ENCODE measurements at regions not wholly inside any gene's neighbourhood (a gene's known extent, or its start where the extent isn't known, plus 50 kb on each side); places are given as distances from the start of the nearest gene placed in this dataset.

DNA sequence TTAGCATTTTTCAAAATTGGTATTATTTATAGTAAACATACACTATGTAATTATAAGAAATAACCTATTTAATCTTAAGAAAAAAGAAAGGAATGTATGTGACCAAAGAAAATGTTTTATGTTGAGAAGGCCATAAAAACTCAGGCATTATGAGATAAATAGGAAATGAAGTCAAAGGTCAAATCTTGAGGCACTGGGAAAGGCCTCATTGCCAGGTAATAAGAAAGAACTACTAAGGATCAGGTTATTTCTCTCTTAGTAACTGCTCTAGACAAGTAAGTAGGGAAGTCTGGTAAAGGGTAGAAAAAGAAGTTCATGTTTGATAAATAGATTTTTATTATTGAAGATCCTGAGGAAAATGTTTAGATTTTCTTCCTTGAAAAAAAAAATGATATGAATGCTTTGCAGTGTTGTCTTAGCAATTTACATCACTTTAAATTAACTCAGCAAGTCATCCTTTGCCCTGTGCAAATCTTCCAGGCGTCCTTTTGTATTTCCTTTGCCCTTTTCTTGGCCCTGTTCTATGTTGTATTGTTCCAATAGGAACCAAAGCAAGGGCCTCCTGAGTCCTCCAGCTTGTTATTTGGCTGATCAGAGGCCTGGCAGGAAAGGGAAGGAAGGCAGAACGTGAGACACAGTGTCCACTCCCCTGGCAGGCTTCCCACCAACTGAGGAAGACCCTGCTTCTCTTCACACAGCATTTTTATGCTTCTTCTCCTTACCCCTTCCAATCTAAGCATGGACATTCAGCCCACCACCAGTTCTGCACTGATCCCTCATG is 260.4 kb upstream of the MIR17HG start:
- intact Hi-C loops (cut with micrococcal nuclease) = no loop called here

DNA sequence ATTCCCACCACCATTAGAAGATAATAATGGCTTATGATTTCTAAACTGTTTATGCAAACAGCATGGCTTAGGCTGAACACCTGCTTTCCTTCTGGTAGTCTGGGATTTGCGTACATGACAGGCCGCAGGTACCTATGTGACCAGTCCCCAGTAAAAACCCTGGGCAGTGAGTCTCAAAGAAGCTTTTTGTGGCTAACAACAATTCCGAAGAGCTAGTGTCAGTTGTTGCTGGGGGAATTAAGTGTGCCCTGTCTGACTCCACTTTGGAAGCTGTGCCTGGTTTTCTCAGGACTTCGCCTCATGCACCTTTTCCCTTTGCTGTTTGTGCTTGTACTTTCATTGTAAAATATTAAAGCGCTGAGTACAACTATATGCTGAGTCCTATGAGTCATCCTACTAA is 250.2 kb upstream of the MIR17HG start:
- no peak overlapping the region for H3K4me2 ChIP-seq (ENCODE audit: low read length)
- H3K27me3 ChIP-seq (ENCODE audit: low read length) = peaks cover 14% of the 10 kb centered on the region
- no peaks in the 10 kb centered on the region for H3K9me3 ChIP-seq (ENCODE audit: low read length)
- no peaks in the 10 kb centered on the region for H3K4me1 ChIP-seq (ENCODE audit: insufficient read depth, low read length)
- POLR2A ChIA-PET (ENCODE audit: unreplicated experiment) = no interaction called here
- H4K20me1 ChIP-seq (ENCODE audit: low read length) = no peaks in the 10 kb centered on the region
- TF ChIP-seq EZH2 (IDR thresholded peaks at IDR 0.05; ENCODE audit: low read length, unreplicated experiment) (no peak), EZH2phosphoT487 (IDR thresholded peaks at IDR 0.05; ENCODE audit: borderline replicate concordance, low read length) (no peak)
- TF ChIP-seq, protein P1, sequence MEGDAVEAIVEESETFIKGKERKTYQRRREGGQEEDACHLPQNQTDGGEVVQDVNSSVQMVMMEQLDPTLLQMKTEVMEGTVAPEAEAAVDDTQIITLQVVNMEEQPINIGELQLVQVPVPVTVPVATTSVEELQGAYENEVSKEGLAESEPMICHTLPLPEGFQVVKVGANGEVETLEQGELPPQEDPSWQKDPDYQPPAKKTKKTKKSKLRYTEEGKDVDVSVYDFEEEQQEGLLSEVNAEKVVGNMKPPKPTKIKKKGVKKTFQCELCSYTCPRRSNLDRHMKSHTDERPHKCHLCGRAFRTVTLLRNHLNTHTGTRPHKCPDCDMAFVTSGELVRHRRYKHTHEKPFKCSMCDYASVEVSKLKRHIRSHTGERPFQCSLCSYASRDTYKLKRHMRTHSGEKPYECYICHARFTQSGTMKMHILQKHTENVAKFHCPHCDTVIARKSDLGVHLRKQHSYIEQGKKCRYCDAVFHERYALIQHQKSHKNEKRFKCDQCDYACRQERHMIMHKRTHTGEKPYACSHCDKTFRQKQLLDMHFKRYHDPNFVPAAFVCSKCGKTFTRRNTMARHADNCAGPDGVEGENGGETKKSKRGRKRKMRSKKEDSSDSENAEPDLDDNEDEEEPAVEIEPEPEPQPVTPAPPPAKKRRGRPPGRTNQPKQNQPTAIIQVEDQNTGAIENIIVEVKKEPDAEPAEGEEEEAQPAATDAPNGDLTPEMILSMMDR (conservative IDR thresholded peaks at IDR 0.05; ENCODE audit: low read depth, low read length) = no peak
- BruUV-seq (replicated peaks) = no TSS peak
- H3K36me3 ChIP-seq (ENCODE audit: low read depth, low read length) = no peaks in the 10 kb centered on the region
- H2AFZ ChIP-seq (ENCODE audit: low read length) = no peak overlapping the region
- CTCF ChIA-PET = no interaction called here
- H3K79me2 ChIP-seq (ENCODE audit: low read length) = no peaks in the 10 kb centered on the region
- H3K9ac ChIP-seq (ENCODE audit: low read length) = no peak overlapping the region
- no peak overlapping the region for H3K4me3 ChIP-seq (ENCODE audit: low read length)
- ATAC-seq (no peak), DNase-seq (no peak)
- H3K27ac ChIP-seq (ENCODE audit: low read length) = no peak overlapping the region
- no peaks in the 10 kb centered on the region for H3K9me2 ChIP-seq (replicated peaks; ENCODE audit: low read length)
- H3F3A ChIP-seq (ENCODE audit: low read length, unreplicated experiment) = no peaks in the 10 kb centered on the region
- intact Hi-C loops (cut with micrococcal nuclease) = no loop called here

More for the DNA sequence above, 260.4 kb upstream of the MIR17HG start:
- CTCF ChIA-PET = no interaction called here
- BruUV-seq (replicated peaks) = no TSS peak
- ATAC-seq (no peak), DNase-seq (no peak)
- no peaks in the 10 kb centered on the region for H4K20me1 ChIP-seq (ENCODE audit: low read length)
- H2AFZ ChIP-seq (ENCODE audit: low read length) = no peak overlapping the region
- H3K27ac ChIP-seq (ENCODE audit: low read length) = no peak overlapping the region
- H3F3A ChIP-seq (ENCODE audit: low read length, unreplicated experiment) = no peaks in the 10 kb centered on the region
- no peaks in the 10 kb centered on the region for H3K9me3 ChIP-seq (ENCODE audit: low read length)
- no peak overlapping the region for H3K9ac ChIP-seq (ENCODE audit: low read length)
- TF ChIP-seq EZH2phosphoT487 (IDR thresholded peaks at IDR 0.05; ENCODE audit: borderline replicate concordance, low read length) = no peak
- TF ChIP-seq, protein P1 (conservative IDR thresholded peaks at IDR 0.05; ENCODE audit: low read depth, low read length) = no peak
- peaks cover 19% of the 10 kb centered on the region for H3K27me3 ChIP-seq (ENCODE audit: low read length)
- no peaks in the 10 kb centered on the region for H3K79me2 ChIP-seq (ENCODE audit: low read length)
- no peaks in the 10 kb centered on the region for H3K9me2 ChIP-seq (replicated peaks; ENCODE audit: low read length)
- POLR2A ChIA-PET (ENCODE audit: unreplicated experiment) = no interaction called here
- no peaks in the 10 kb centered on the region for H3K36me3 ChIP-seq (ENCODE audit: low read depth, low read length)
- no peak overlapping the region for H3K4me3 ChIP-seq (ENCODE audit: low read length)
- no peaks in the 10 kb centered on the region for H3K4me1 ChIP-seq (ENCODE audit: insufficient read depth, low read length)
- H3K4me2 ChIP-seq (ENCODE audit: low read length) = no peak overlapping the region

DNA sequence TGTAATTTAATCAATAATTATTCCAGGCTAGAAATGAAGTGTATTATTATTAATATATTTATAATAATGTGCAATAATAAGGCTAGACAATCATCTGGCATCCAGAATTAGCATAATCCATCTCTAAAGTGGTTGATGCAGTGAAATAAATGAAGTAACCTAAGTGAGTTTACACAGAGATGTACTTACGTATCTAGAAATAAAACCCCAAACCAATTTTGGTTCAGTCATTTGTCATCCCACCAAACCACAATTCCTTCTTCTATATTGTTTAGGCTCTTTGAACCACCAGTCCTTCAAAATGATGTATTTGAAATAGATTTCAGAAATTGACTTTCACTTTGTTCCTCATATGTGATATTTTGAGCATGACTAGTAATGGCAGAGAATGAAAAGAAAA is 247.6 kb upstream of the MIR17HG start:
- ChIA-PET POLR2A (ENCODE audit: unreplicated experiment) (no interaction called here), CTCF (no interaction called here)
- Histone ChIP-seq H3K27me3 (ENCODE audit: low read length) (peaks cover 12% of the 10 kb centered on the region), H3K36me3 (ENCODE audit: low read depth, low read length) (no peaks in the 10 kb centered on the region), H3K9ac (ENCODE audit: low read length) (no peak overlapping the region), H3K4me1 (ENCODE audit: insufficient read depth, low read length) (no peaks in the 10 kb centered on the region), H3K79me2 (ENCODE audit: low read length) (no peaks in the 10 kb centered on the region), H3K4me3 (ENCODE audit: low read length) (no peak overlapping the region), H3K27ac (ENCODE audit: low read length) (no peak overlapping the region), H3K4me2 (ENCODE audit: low read length) (no peak overlapping the region), H3K9me2 (replicated peaks; ENCODE audit: low read length) (no peaks in the 10 kb centered on the region), H2AFZ (ENCODE audit: low read length) (no peak overlapping the region), H3F3A (ENCODE audit: low read length, unreplicated experiment) (no peaks in the 10 kb centered on the region), H3K9me3 (ENCODE audit: low read length) (no peaks in the 10 kb centered on the region), H4K20me1 (ENCODE audit: low read length) (no peaks in the 10 kb centered on the region)
- TF ChIP-seq EZH2phosphoT487 (IDR thresholded peaks at IDR 0.05; ENCODE audit: borderline replicate concordance, low read length) (no peak), EZH2 (IDR thresholded peaks at IDR 0.05; ENCODE audit: low read length, unreplicated experiment) (no peak)
- TF ChIP-seq, protein P1 (conservative IDR thresholded peaks at IDR 0.05; ENCODE audit: low read depth, low read length) = no peak
- no TSS peak for BruUV-seq (replicated peaks)
- ATAC-seq = no peak
- DNase-seq = no peak
- intact Hi-C loops (cut with micrococcal nuclease) = no loop called here
